Chondrocyte (in vitro differentiated cells): ENCODE measurements at regions not wholly inside any gene's neighbourhood (a gene's known extent, or its start where the extent isn't known, plus 50 kb on each side); places are given as distances from the start of the nearest gene placed in this dataset.

Source experiments
- DNase-seq: peaks from one replicate; pipeline ENCODE4 v3.0.0; 2021; ENCODE audit warnings: mixed read lengths, low spot score
- H3K27ac Mint-ChIP-seq: one replicate; pipeline ENCODE4 v1.8.0; 2021; ENCODE audit warnings: mild to moderate bottlenecking, moderate library complexity, mixed read lengths; ENCODE audit not compliant: unreplicated experiment
- H3K27me3 Mint-ChIP-seq: 2 replicates; pipeline ENCODE4 v1.8.0; 2021; ENCODE audit warnings: low read depth, mixed read lengths
- H3K36me3 Mint-ChIP-seq: 2 replicates; pipeline ENCODE4 v1.8.0; 2021; ENCODE audit warnings: low read depth, mixed read lengths
- H3K4me1 Mint-ChIP-seq: 2 replicates; pipeline ENCODE4 v1.8.0; 2021; ENCODE audit warnings: low read depth, mild to moderate bottlenecking, mixed read lengths
- H3K4me3 Mint-ChIP-seq: one replicate; pipeline ENCODE4 v1.8.0; 2021; ENCODE audit warnings: mild to moderate bottlenecking, moderate library complexity, mixed read lengths; ENCODE audit not compliant: unreplicated experiment
- H3K9me3 Mint-ChIP-seq: 2 replicates; pipeline ENCODE4 v1.8.0; 2021; ENCODE audit warnings: low read depth, mixed read lengths
- CTCF ChIP-seq: fragments of 200-600 bp; sonication (generic); IDR thresholded peaks from 2 replicates; pipeline ENCODE4 v1.5.0; 2021; ENCODE audit warnings: antibody characterized with exemption, mild to moderate bottlenecking, moderate library complexity

GRCh38 chr12:114998118-114998749 lies 314.3 kb upstream of the TBX3 start:
- no peaks in the 10 kb centered on the region for H3K4me1 Mint-ChIP-seq
- peaks cover 3% of the 10 kb centered on the region for H3K27me3 Mint-ChIP-seq
- DNase-seq: no peak
- no peaks in the 10 kb centered on the region for H3K36me3 Mint-ChIP-seq
- H3K9me3 Mint-ChIP-seq: peaks cover 5% of the 10 kb centered on the region
- no peak overlapping the region for H3K4me3 Mint-ChIP-seq
- H3K27ac Mint-ChIP-seq: no peak overlapping the region
- TF ChIP-seq CTCF: no peak

GRCh38 chr12:114996382-114996781 lies 312.4 kb upstream of the TBX3 start:
- no peak overlapping the region for H3K27ac Mint-ChIP-seq
- no peak for DNase-seq
- no peaks in the 10 kb centered on the region for H3K36me3 Mint-ChIP-seq
- H3K4me1 Mint-ChIP-seq: no peaks in the 10 kb centered on the region
- H3K9me3 Mint-ChIP-seq: peaks cover 5% of the 10 kb centered on the region
- no peak overlapping the region for H3K4me3 Mint-ChIP-seq
- TF ChIP-seq CTCF: no peak
- H3K27me3 Mint-ChIP-seq: peaks cover 2% of the 10 kb centered on the region

GRCh38 chr12:114995891-114996290 lies 311.9 kb upstream of the TBX3 start:
- H3K27me3 Mint-ChIP-seq: peaks cover 2% of the 10 kb centered on the region
- no peak for DNase-seq
- no peak for TF ChIP-seq CTCF
- H3K4me3 Mint-ChIP-seq: no peak overlapping the region
- H3K27ac Mint-ChIP-seq: no peak overlapping the region
- no peaks in the 10 kb centered on the region for H3K4me1 Mint-ChIP-seq
- no peaks in the 10 kb centered on the region for H3K36me3 Mint-ChIP-seq
- peaks cover 5% of the 10 kb centered on the region for H3K9me3 Mint-ChIP-seq

GRCh38 chr12:114993165-114993564 lies 309.2 kb upstream of the TBX3 start:
- H3K27me3 Mint-ChIP-seq: no peaks in the 10 kb centered on the region
- H3K9me3 Mint-ChIP-seq: peaks cover 5% of the 10 kb centered on the region
- no peak for TF ChIP-seq CTCF
- H3K27ac Mint-ChIP-seq: no peak overlapping the region
- no peaks in the 10 kb centered on the region for H3K36me3 Mint-ChIP-seq
- DNase-seq: no peak
- H3K4me3 Mint-ChIP-seq: no peak overlapping the region
- no peaks in the 10 kb centered on the region for H3K4me1 Mint-ChIP-seq

GRCh38 chr12:114992443-114992842 lies 308.5 kb upstream of the TBX3 start:
- no peak overlapping the region for H3K27ac Mint-ChIP-seq
- TF ChIP-seq CTCF: no peak
- no peaks in the 10 kb centered on the region for H3K4me1 Mint-ChIP-seq
- no peaks in the 10 kb centered on the region for H3K36me3 Mint-ChIP-seq
- H3K4me3 Mint-ChIP-seq: no peak overlapping the region
- peaks cover 5% of the 10 kb centered on the region for H3K9me3 Mint-ChIP-seq
- DNase-seq: no peak
- H3K27me3 Mint-ChIP-seq: no peaks in the 10 kb centered on the region
